Activated CD4-positive, alpha-beta memory T cell treated with anti-CD3 and anti-CD28 coated beads for 36 hours (primary cell): ENCODE measurements at regions not wholly inside any gene's neighbourhood (a gene's known extent, or its start where the extent isn't known, plus 50 kb on each side); places are given as distances from the start of the nearest gene placed in this dataset.

Experiments used
- CTCF ChIA-PET: fragments of 350-600 bp; sonication (Branson Sonifier 250); formaldehyde crosslinking; loops from one replicate; lab custom pipeline; 2021; ENCODE audit warnings: antibody characterized with exemption, inconsistent platforms; lab: Charles Lee
- POLR2A ChIA-PET: fragments of 350-600 bp; sonication (Branson Sonifier 250); formaldehyde crosslinking; loops from one replicate; lab custom pipeline; 2021; ENCODE audit warnings: antibody characterized with exemption; lab: Charles Lee
- DNase-seq: peaks from one replicate; pipeline ENCODE4 v3.0.0-alpha.2; 2020
- H3K27ac Mint-ChIP-seq: one replicate; pipeline ENCODE4 v1.8.0; 2021; ENCODE audit warnings: mixed read lengths
- H3K27me3 Mint-ChIP-seq: one replicate; pipeline ENCODE4 v1.8.0; 2021; ENCODE audit warnings: mixed read lengths
- H3K36me3 Mint-ChIP-seq: one replicate; pipeline ENCODE4 v1.8.0; 2021; ENCODE audit warnings: mixed read lengths
- H3K4me1 Mint-ChIP-seq: one replicate; pipeline ENCODE4 v1.8.0; 2021; ENCODE audit warnings: low read depth, mixed read lengths
- H3K4me3 Mint-ChIP-seq: one replicate; pipeline ENCODE4 v1.8.0; 2021; ENCODE audit warnings: mild to moderate bottlenecking, mixed read lengths
- H3K9me3 Mint-ChIP-seq: one replicate; pipeline ENCODE4 v1.8.0; 2021; ENCODE audit warnings: mixed read lengths
- intact Hi-C: fragments of 100-400 bp; cut with micrococcal nuclease; formaldehyde crosslinking; loops from one replicate; pipeline ENCODE4 v1.15.1; 2023

DNA sequence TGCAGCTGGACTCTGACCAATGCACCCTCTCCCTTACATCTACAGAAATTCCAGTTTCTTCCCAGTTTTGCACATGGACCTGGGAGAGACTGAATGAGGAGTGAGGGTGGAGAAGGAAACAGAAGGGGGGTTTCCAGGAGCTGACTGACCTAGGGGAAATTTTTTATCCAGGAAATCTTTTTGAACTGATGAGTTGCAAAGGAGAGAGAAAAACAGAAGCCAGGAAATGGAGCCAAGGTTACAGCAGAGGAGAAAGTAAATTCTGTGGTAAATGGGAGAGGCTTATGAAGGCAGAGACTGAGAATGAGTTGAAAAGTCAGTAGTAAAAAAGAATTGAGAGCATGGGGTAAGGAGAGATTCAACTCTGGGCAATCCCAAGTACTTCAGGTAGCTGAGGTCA, 192.8 kb downstream of the SMIM20 start:
- DNase-seq: no peak
- H3K36me3 Mint-ChIP-seq: peaks cover 2% of the 10 kb centered on the region

DNA sequence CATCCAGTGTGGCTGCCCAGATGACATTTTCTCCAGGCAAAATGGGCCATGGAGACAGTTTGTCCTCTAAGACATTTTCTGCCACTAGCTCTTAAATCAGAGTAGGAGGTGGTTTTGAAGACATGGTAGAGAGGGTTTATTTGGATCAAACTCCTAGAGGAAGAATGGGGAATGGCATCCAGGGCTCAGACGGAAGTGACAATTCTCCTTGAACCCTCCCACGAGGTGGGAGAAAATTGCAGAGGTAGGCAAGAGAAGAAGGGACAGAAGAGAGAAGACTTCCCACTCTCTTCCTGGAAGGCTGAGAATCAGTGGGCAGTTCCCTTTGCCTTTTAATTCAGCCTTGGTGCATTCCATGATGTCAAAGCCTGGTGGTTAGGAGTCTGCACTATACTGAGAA, 194.0 kb downstream of the SMIM20 start:
- H3K36me3 Mint-ChIP-seq: peaks cover 9% of the 10 kb centered on the region
- H3K27ac Mint-ChIP-seq: no peak overlapping the region
- peaks cover 7% of the 10 kb centered on the region for H3K4me1 Mint-ChIP-seq
- H3K27me3 Mint-ChIP-seq: no peaks in the 10 kb centered on the region
- H3K4me3 Mint-ChIP-seq: no peak overlapping the region
- intact Hi-C loops: no loop called here
- ChIA-PET CTCF (interaction anchor here (1.0 kb wide), 1 partner anchor 11 kb away, joined by 4 read pairs; no protein-coding TSS in a partner anchor), POLR2A (no interaction called here)
- H3K9me3 Mint-ChIP-seq: peaks cover 18% of the 10 kb centered on the region
- DNase-seq: no peak

More for the DNA sequence above, 192.8 kb downstream of the SMIM20 start:
- Mint-ChIP-seq H3K4me3 (no peak overlapping the region), H3K27me3 (no peaks in the 10 kb centered on the region), H3K27ac (no peak overlapping the region), H3K4me1 (peaks cover 7% of the 10 kb centered on the region), H3K9me3 (peaks cover 6% of the 10 kb centered on the region)
- CTCF ChIA-PET: interaction anchor here (0.9 to 1.3 kb wide), 2 partner anchors 11 to 20 kb away, joined by 3 to 4 read pairs; no protein-coding TSS in a partner anchor
- POLR2A ChIA-PET: no interaction called here
- intact Hi-C loops: no loop called here

DNA sequence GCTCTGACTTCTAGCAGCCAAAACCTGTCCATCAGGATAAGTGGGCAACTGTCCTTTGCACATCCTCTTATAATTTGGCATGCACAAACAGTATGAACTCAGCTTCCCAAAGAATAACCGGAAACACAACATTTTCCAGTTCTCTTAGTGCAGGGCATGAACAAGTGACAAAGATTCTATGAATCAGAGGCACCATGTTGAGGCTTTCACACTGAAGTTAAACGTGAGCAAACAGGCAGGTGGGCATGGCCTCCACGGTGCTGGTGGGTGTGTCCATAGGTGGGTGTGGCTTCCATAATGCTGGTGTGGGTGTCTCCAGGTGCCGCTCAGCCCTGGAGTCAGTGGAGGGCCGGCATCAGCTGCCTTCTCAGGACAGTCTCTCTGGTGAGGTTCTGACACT, 196.5 kb downstream of the SMIM20 start:
- Mint-ChIP-seq H3K4me3 (no peak overlapping the region), H3K27me3 (no peaks in the 10 kb centered on the region), H3K27ac (no peak overlapping the region), H3K4me1 (peaks cover 2% of the 10 kb centered on the region), H3K9me3 (peaks cover 32% of the 10 kb centered on the region), H3K36me3 (peaks cover 17% of the 10 kb centered on the region)
- POLR2A ChIA-PET: no interaction called here
- CTCF ChIA-PET: interaction anchor here (1.4 kb wide), 1 partner anchor 28 kb away, joined by 3 read pairs; no protein-coding TSS in a partner anchor
- intact Hi-C loops: no loop called here
- no peak for DNase-seq

DNA sequence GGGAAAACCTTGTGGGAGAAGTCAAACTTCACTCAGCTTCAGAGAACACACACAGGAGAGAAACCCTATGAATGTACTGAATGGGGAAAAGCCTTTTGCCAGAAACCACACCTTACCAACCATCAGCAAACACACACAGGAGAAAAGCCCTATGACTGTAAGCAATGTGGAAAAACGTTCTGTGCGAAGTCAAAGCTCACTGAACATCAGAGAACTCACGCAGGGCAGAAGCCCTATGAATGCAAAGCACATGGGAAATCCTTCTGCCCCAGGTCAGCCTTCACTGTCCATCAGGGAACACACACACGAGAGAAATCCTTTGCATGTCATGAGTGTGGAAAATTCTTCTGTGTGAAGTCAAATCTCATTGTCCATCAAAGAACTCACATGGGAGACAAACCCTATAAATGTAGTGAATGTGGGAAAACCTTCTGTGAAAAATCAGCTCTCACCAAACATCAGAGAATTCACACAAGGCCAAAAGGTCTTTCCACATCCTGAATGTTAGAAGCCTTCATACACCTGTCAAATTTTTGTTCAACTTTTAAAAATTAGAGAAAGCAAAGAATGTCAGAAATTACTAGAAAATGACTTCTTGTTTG, 199.4 kb downstream of the SMIM20 start:
- POLR2A ChIA-PET: no interaction called here
- DNase-seq: no peak
- Mint-ChIP-seq H3K9me3 (peaks cover 32% of the 10 kb centered on the region), H3K4me3 (no peak overlapping the region), H3K36me3 (peaks cover 17% of the 10 kb centered on the region), H3K27me3 (no peaks in the 10 kb centered on the region), H3K4me1 (no peaks in the 10 kb centered on the region), H3K27ac (no peak overlapping the region)
- CTCF ChIA-PET: no interaction called here
- intact Hi-C loops: no loop called here

DNA sequence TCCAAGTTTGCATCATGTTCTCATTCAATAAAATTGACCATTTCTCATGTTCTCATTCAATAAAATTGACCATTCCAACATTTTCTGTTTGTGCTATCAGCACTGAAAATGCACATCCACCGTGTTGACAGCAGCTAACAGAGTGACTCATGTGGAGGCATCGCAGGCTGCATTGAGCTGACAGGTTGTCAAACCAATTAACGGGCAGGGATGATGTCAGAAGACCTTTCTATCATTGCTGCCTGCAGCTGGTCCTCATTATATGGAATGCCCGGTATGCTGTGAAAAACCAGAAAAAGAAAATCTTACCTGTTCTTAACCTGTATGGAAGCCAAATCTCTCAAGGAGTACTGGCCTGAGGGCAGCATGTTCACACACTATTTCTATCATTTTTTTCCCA, 202.0 kb downstream of the SMIM20 start:
- H3K36me3 Mint-ChIP-seq: peaks cover 17% of the 10 kb centered on the region
- H3K27me3 Mint-ChIP-seq: no peaks in the 10 kb centered on the region
- no peak overlapping the region for H3K4me3 Mint-ChIP-seq
- peaks cover 32% of the 10 kb centered on the region for H3K9me3 Mint-ChIP-seq
- DNase-seq: no peak
- intact Hi-C loops: no loop called here
- H3K27ac Mint-ChIP-seq: no peak overlapping the region
- no peaks in the 10 kb centered on the region for H3K4me1 Mint-ChIP-seq
- CTCF ChIA-PET: interaction anchor here (1.4 kb wide), 1 partner anchor 17 kb away, joined by 3 read pairs; no protein-coding TSS in a partner anchor
- POLR2A ChIA-PET: no interaction called here

DNA sequence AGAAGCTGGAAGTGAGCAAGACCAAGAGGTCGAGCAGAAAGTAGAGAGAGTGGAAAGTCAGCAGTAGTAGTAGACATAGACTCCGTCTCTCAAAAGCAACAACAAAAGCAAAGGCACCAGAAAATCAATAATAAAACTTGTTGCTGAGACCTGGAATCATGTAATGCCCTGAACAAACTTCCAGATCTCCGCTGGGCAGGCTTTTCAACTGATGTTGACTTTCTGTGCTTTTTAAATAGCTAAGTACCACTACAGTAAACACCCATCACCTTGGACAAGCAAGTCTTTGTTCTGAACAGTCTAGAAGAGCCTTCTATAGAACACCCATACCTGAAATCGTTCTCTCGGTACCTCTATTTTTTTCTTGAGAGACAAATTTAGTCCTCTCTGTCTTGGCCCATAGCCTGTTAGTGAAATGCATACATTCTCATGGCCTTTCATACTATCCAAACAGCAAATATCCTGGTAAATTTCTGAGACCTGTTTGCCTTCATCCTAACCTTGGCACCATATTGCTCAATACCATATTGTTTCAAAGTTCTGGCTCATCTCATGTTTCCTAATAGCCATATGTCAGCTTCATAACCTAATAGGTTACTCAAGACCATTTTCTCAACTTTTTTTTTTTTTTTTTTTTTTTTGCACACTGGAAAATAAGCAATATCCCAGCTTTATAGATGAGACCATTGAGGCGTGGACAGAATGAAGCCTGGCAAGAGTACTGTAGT, 200.6 kb upstream of the RBPJ start:
- no peak overlapping the region for H3K27ac Mint-ChIP-seq
- no peaks in the 10 kb centered on the region for H3K36me3 Mint-ChIP-seq
- H3K4me3 Mint-ChIP-seq: no peak overlapping the region
- ChIA-PET POLR2A (no interaction called here), CTCF (interaction anchor here (0.8 to 1.4 kb wide), 2 partner anchors 12 to 210 kb away, joined by 3 to 4 read pairs; no protein-coding TSS in a partner anchor)
- intact Hi-C loops: no loop called here
- H3K4me1 Mint-ChIP-seq: no peaks in the 10 kb centered on the region
- H3K27me3 Mint-ChIP-seq: no peaks in the 10 kb centered on the region
- DNase-seq: no peak
- H3K9me3 Mint-ChIP-seq: no peaks in the 10 kb centered on the region

DNA sequence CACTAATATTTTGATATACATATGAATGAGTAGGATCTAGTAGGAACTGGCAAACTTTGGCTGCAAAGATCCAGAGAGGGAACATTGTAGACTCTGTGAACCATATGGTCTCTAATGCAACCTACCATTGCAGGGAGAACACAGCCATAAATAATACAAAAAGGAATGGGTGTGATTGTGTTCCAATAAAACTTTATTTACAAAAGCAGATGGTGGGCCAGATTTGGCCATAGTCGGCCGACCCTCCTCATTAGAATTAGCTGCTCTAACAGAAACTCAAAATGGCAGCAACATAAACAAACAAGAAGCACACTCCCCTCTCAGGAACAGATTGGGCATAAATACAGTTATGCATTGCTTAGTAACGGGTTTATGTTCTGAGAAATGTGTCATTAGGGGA, 198.1 kb upstream of the RBPJ start:
- H3K9me3 Mint-ChIP-seq: no peaks in the 10 kb centered on the region
- POLR2A ChIA-PET: no interaction called here
- no peaks in the 10 kb centered on the region for H3K36me3 Mint-ChIP-seq
- no peaks in the 10 kb centered on the region for H3K27me3 Mint-ChIP-seq
- H3K4me3 Mint-ChIP-seq: no peak overlapping the region
- H3K4me1 Mint-ChIP-seq: peaks cover 8% of the 10 kb centered on the region
- intact Hi-C loops: no loop called here
- CTCF ChIA-PET: no interaction called here
- no peak for DNase-seq
- no peak overlapping the region for H3K27ac Mint-ChIP-seq

DNA sequence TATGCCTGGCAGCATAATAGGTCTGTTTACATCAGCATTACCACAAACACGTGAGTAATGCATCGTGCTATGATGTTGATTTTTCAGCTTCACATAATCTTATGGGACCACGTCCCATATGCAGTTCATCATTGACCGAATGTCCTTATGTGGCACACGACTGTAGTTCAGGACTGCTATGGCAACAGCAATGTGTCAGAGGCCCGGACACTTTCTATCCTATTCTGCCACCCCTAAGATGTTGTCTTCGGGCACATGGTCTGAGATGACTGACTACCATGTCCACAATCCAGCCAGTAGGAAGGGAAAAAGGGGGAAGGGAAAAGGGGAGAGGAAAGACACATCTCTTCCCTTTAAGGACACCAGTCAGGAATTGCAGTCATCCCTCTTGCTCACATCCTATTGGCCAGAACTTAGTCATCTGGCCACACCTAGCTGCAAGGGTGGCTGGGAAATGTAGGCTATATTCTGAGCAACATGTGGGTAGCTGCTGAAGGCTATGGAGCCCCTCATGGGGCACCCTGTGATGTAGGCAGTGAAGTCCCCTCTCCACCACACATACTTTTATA, 196.0 kb upstream of the RBPJ start:
- CTCF ChIA-PET: interaction anchor here (0.7 kb wide), 1 partner anchor 35 kb away, joined by 3 read pairs; no protein-coding TSS in a partner anchor
- Mint-ChIP-seq H3K9me3 (peaks cover 15% of the 10 kb centered on the region), H3K27ac (no peak overlapping the region), H3K27me3 (no peaks in the 10 kb centered on the region), H3K4me1 (peaks cover 13% of the 10 kb centered on the region), H3K4me3 (no peak overlapping the region), H3K36me3 (peaks cover 8% of the 10 kb centered on the region)
- intact Hi-C loops: no loop called here
- no peak for DNase-seq
- POLR2A ChIA-PET: no interaction called here

DNA sequence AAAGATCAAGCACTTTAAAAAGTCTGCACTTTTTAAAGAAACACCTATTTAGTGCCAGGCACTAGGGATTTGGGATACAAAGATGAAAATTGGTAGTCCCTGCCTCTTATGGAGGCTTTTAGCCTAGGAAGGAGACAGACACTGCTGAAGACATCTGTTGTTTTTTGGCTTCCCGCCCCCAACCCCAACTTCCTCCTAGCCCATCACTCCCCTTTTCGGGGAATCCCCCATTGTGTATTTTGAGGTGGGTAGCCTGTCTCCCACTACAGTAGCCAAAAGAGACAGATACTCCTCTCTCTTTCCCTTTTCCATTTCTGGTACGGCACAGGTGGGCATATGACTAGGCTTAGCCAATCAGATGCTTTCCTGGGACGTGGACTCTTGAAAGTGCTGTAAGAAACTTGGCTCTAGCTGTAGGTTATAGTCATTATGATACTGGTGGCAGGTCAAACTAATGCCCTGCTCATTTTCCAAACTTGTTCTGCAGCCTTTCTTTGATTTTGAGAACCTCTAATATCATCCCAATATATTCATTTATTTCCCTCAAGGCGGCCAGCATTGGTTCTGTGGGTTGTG, 194.6 kb upstream of the RBPJ start:
- Mint-ChIP-seq H3K9me3 (peaks cover 15% of the 10 kb centered on the region), H3K27ac (no peak overlapping the region), H3K4me3 (no peak overlapping the region), H3K27me3 (no peaks in the 10 kb centered on the region), H3K4me1 (peaks cover 27% of the 10 kb centered on the region), H3K36me3 (peaks cover 8% of the 10 kb centered on the region)
- ChIA-PET POLR2A (no interaction called here), CTCF (interaction anchor here (1.1 kb wide), 1 partner anchor 30 kb away, joined by 3 read pairs; no protein-coding TSS in a partner anchor)
- no peak for DNase-seq
- intact Hi-C loops: no loop called here

DNA sequence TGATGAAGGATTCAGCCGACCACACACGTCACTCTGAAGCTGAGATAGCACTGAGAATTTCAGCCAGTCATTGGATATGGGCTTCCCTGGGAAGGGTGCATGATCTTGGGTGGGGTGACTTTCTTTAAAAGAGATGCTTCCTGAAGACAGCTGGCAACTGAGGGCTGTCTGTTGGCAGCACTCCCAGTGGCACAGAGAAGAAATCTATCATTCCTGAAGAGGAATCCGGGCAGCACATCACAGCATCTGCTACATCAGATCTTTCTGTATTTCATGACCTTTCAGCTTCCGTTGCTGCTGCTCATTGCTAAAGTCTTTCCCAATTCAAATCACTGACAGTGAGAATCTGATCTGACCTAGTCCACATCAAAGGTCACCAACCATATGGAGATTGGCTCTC, 193.8 kb upstream of the RBPJ start:
- no peak for DNase-seq
- Mint-ChIP-seq H3K4me3 (no peak overlapping the region), H3K27me3 (no peaks in the 10 kb centered on the region), H3K36me3 (peaks cover 8% of the 10 kb centered on the region), H3K27ac (no peak overlapping the region), H3K9me3 (peaks cover 15% of the 10 kb centered on the region), H3K4me1 (peaks cover 34% of the 10 kb centered on the region)
- CTCF ChIA-PET: interaction anchor here (0.6 to 1.3 kb wide), 3 partner anchors 20 to 42 kb away, joined by 3 to 4 read pairs (median 3); no protein-coding TSS in a partner anchor
- POLR2A ChIA-PET: no interaction called here
- intact Hi-C loops: no loop called here

DNA sequence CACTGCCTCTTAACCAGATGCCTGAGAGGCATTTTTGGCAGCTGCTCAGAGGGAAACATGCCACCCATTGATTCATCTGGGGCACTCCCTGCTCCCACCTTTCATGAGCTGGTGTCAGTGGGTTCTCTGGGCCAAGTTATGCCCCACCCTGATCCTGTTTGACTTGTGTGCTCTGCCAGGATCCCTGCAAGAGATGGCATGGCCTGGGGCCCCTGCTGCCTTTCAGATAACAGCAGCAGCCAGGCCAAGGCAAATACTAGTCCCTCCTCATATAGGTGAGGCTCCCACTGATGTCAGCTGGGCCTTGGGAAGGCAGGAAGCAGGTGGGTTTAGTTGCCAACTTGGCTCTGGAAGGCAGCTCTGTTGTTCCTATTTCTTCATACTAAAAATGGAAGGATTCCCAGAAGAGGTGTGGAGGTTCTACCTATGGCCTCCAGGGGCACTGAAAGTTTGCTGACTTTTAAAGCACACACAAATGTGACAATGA, 192.9 kb upstream of the RBPJ start:
- peaks cover 43% of the 10 kb centered on the region for H3K4me1 Mint-ChIP-seq
- POLR2A ChIA-PET: no interaction called here
- H3K27me3 Mint-ChIP-seq: no peaks in the 10 kb centered on the region
- CTCF ChIA-PET: interaction anchor here (1.3 kb wide), 1 partner anchor 21 kb away, joined by 4 read pairs; no protein-coding TSS in a partner anchor
- intact Hi-C loops: no loop called here
- peak; percentile 30 for DNase-seq
- no peak overlapping the region for H3K4me3 Mint-ChIP-seq
- H3K27ac Mint-ChIP-seq: no peak overlapping the region
- peaks cover 8% of the 10 kb centered on the region for H3K36me3 Mint-ChIP-seq
- H3K9me3 Mint-ChIP-seq: peaks cover 15% of the 10 kb centered on the region
